Progenitor cell of endocrine pancreas (in vitro differentiated cells): ENCODE measurements at regions not wholly inside any gene's neighbourhood (a gene's known extent, or its start where the extent isn't known, plus 50 kb on each side); places are given as distances from the start of the nearest gene placed in this dataset.

ENCODE experiments used
- DNase-seq: peaks from one replicate; pipeline ENCODE4 v3.0.0; 2021; ENCODE audit warnings: low spot score; ENCODE audit not compliant: unreplicated experiment
- H3K27ac Mint-ChIP-seq: 2 replicates; pipeline ENCODE4 v1.8.0; 2021; ENCODE audit warnings: mild to moderate bottlenecking, moderate library complexity, mixed read lengths
- H3K27me3 Mint-ChIP-seq: 2 replicates; pipeline ENCODE4 v1.8.0; 2021; ENCODE audit warnings: mixed read lengths
- H3K36me3 Mint-ChIP-seq: 2 replicates; pipeline ENCODE4 v1.8.0; 2022; ENCODE audit warnings: mixed read lengths; ENCODE audit not compliant: insufficient read depth
- H3K4me1 Mint-ChIP-seq: 2 replicates; pipeline ENCODE4 v1.8.0; 2021; ENCODE audit warnings: low read depth, mixed read lengths
- H3K4me3 Mint-ChIP-seq: 2 replicates; pipeline ENCODE4 v1.8.0; 2021; ENCODE audit warnings: low read depth, mild to moderate bottlenecking, moderate library complexity, mixed read lengths
- H3K9me3 Mint-ChIP-seq: 2 replicates; pipeline ENCODE4 v1.8.0; 2021; ENCODE audit warnings: low read depth, mixed read lengths
- TF ChIP-seq, protein P1 (sequence below): fragments of 200-600 bp; sonication (generic); IDR thresholded peaks from one replicate; pipeline ENCODE4 v1.5.0; 2021; ENCODE audit warnings: antibody characterized with exemption, mild to moderate bottlenecking; ENCODE audit not compliant: unreplicated experiment

GRCh38 chrX:20373063-20373462 is 106.4 kb upstream of the RPS6KA3 start:
- H3K9me3 Mint-ChIP-seq: peaks cover 38% of the 10 kb centered on the region
- H3K27me3 Mint-ChIP-seq: no peaks in the 10 kb centered on the region
- peaks cover 25% of the 10 kb centered on the region for H3K4me1 Mint-ChIP-seq
- H3K27ac Mint-ChIP-seq: peak overlapping the region; percentile 29
- DNase-seq: no peak
- TF ChIP-seq, protein P1, sequence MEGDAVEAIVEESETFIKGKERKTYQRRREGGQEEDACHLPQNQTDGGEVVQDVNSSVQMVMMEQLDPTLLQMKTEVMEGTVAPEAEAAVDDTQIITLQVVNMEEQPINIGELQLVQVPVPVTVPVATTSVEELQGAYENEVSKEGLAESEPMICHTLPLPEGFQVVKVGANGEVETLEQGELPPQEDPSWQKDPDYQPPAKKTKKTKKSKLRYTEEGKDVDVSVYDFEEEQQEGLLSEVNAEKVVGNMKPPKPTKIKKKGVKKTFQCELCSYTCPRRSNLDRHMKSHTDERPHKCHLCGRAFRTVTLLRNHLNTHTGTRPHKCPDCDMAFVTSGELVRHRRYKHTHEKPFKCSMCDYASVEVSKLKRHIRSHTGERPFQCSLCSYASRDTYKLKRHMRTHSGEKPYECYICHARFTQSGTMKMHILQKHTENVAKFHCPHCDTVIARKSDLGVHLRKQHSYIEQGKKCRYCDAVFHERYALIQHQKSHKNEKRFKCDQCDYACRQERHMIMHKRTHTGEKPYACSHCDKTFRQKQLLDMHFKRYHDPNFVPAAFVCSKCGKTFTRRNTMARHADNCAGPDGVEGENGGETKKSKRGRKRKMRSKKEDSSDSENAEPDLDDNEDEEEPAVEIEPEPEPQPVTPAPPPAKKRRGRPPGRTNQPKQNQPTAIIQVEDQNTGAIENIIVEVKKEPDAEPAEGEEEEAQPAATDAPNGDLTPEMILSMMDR: no peak
- no peaks in the 10 kb centered on the region for H3K36me3 Mint-ChIP-seq
- H3K4me3 Mint-ChIP-seq: no peak overlapping the region

DNA sequence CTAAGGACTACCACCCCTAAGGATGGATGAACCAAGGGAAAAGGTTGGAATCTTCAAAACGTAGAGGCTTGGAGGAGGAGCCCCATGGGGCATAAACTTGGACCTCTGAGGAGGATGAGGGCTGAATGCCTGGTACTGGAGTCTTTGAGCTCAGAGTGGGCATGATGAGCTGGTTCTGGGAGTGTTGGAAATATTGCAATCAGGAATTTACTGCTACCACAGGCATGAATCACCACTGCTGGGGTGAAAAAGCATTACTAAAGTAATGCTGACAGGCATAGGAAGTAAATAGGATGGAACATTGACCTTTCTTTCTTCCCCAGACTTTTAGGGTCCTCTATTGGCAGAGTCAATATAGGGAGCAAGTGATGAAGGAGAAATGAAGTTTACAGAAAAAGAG is 105.8 kb upstream of the RPS6KA3 start:
- no peak for DNase-seq
- H3K4me3 Mint-ChIP-seq: no peak overlapping the region
- H3K36me3 Mint-ChIP-seq: no peaks in the 10 kb centered on the region
- peak overlapping the region; percentile 29 for H3K27ac Mint-ChIP-seq
- TF ChIP-seq, protein P1: no peak
- H3K27me3 Mint-ChIP-seq: no peaks in the 10 kb centered on the region
- H3K9me3 Mint-ChIP-seq: peaks cover 36% of the 10 kb centered on the region
- peaks cover 22% of the 10 kb centered on the region for H3K4me1 Mint-ChIP-seq

- TF ChIP-seq, protein P1: no peak
- Mint-ChIP-seq H3K4me3 (no peak overlapping the region), H3K9me3 (peaks cover 40% of the 10 kb centered on the region), H3K27ac (no peak overlapping the region), H3K4me1 (peaks cover 10% of the 10 kb centered on the region), H3K36me3 (no peaks in the 10 kb centered on the region), H3K27me3 (no peaks in the 10 kb centered on the region)
- no peak for DNase-seq
Measured at GRCh38 chrX:20369468-20369867, 102.8 kb upstream of the RPS6KA3 start.

GRCh38 chrX:20364238-20364637 is 97.5 kb upstream of the RPS6KA3 start:
- TF ChIP-seq, protein P1: no peak
- peaks cover 32% of the 10 kb centered on the region for H3K4me1 Mint-ChIP-seq
- H3K27ac Mint-ChIP-seq: no peak overlapping the region
- H3K36me3 Mint-ChIP-seq: no peaks in the 10 kb centered on the region
- no peak overlapping the region for H3K4me3 Mint-ChIP-seq
- peaks cover 14% of the 10 kb centered on the region for H3K9me3 Mint-ChIP-seq
- no peak for DNase-seq
- H3K27me3 Mint-ChIP-seq: no peaks in the 10 kb centered on the region

- Mint-ChIP-seq H3K4me1 (peaks cover 32% of the 10 kb centered on the region), H3K27me3 (no peaks in the 10 kb centered on the region), H3K36me3 (no peaks in the 10 kb centered on the region), H3K9me3 (peaks cover 14% of the 10 kb centered on the region), H3K27ac (peak overlapping the region; percentile 98), H3K4me3 (peak overlapping the region; percentile 50)
- TF ChIP-seq, protein P1: no peak
- DNase-seq: no peak
Measured at GRCh38 chrX:20363275-20363674, 96.6 kb upstream of the RPS6KA3 start.
